CD4-positive, alpha-beta T cell (primary cell): ENCODE measurements at regions not wholly inside any gene's neighbourhood (a gene's known extent, or its start where the extent isn't known, plus 50 kb on each side); places are given as distances from the start of the nearest gene placed in this dataset.

Experiments used
- ATAC-seq: fragments of 200-7000 bp; cut with Tn5 transposase; one replicate; pipeline ENCODE4 v1.10.0; 2022; ENCODE audit warnings: mild to moderate bottlenecking; ENCODE audit not compliant: poor library complexity
- CTCF ChIA-PET: fragments of 350-600 bp; sonication (Branson Sonifier 250); formaldehyde crosslinking; loops from one replicate; lab custom pipeline; 2021; ENCODE audit warnings: antibody characterized with exemption, inconsistent platforms; lab: Charles Lee
- POLR2A ChIA-PET: fragments of 350-600 bp; sonication (Branson Sonifier 250); formaldehyde crosslinking; loops from one replicate; lab custom pipeline; 2021; ENCODE audit warnings: antibody characterized with exemption, inconsistent platforms; lab: Charles Lee
- DNase-seq, 14 experiments: peaks; one replicate each; pipeline ENCODE4 v3.0.0-alpha.2; 2013 to 2020; ENCODE audit warnings: mixed read lengths in 2 of 14
- H3K27ac ChIP-seq, 2 donors: one replicate each; pipeline versions ENCODE4 v1.5.1 to v1.7.0; 2013; ENCODE audit warnings: low read length in 2 of 2, low read depth in 1 of 2, mild to moderate bottlenecking in 1 of 2
- H3K27me3 ChIP-seq, 2 experiments: 1 replicate in 1 of 2; 2 replicates in 1 of 2; pipeline versions ENCODE4 v1.6.1 to v1.7.0; 2013; ENCODE audit warnings: low read length in 2 of 2, control low read depth in 1 of 2, mild to moderate bottlenecking in 1 of 2, moderate library complexity in 1 of 2; ENCODE audit not compliant: insufficient read depth in 2 of 2, control insufficient read depth in 1 of 2
- H3K36me3 ChIP-seq: one replicate; pipeline ENCODE4 v1.6.1; 2013; ENCODE audit warnings: low read length, control low read depth; ENCODE audit not compliant: insufficient read depth
- H3K4me1 ChIP-seq: one replicate; pipeline ENCODE4 v1.6.1; 2013; ENCODE audit warnings: low read length, control low read depth; ENCODE audit not compliant: insufficient read depth
- H3K4me3 ChIP-seq: one replicate; pipeline ENCODE4 v1.5.1; 2013; ENCODE audit warnings: mild to moderate bottlenecking, low read length, moderate library complexity
- H3K9me3 ChIP-seq, 2 experiments: 1 replicate in 1 of 2; 2 replicates in 1 of 2; pipeline versions ENCODE4 v1.6.1 to v1.7.0; 2013; ENCODE audit warnings: low read length in 2 of 2, mild to moderate bottlenecking in 2 of 2, control low read depth in 1 of 2, moderate library complexity in 1 of 2; ENCODE audit not compliant: control insufficient read depth in 1 of 2, insufficient read depth in 1 of 2
- H3K27ac Mint-ChIP-seq: one replicate; pipeline ENCODE4 v1.8.0; 2020; ENCODE audit warnings: mixed read lengths
- H3K27me3 Mint-ChIP-seq: one replicate; pipeline ENCODE4 v1.8.0; 2021; ENCODE audit warnings: mixed read lengths
- H3K36me3 Mint-ChIP-seq: one replicate; pipeline ENCODE4 v1.8.0; 2021; ENCODE audit warnings: low read depth, mixed read lengths
- H3K4me1 Mint-ChIP-seq: one replicate; pipeline ENCODE4 v1.8.0; 2021; ENCODE audit warnings: low read depth, mixed read lengths
- H3K4me3 Mint-ChIP-seq: one replicate; pipeline ENCODE4 v1.8.0; 2020; ENCODE audit warnings: mild to moderate bottlenecking, mixed read lengths
- H3K9me3 Mint-ChIP-seq: one replicate; pipeline ENCODE4 v1.8.0; 2020; ENCODE audit warnings: mixed read lengths
- intact Hi-C, 2 experiments: fragments of 100-400 bp; cut with DNase I in 1 of 2; cut with micrococcal nuclease in 1 of 2; formaldehyde crosslinking; loops; one replicate each; pipeline versions ENCODE4 v1.15.1 to v1.9.0; 2023 to 2025; cut with DNase I, micrococcal nuclease
- TF ChIP-seq, protein P1 (sequence below): fragments of 200-600 bp; IDR thresholded peaks from one replicate; pipeline ENCODE4 v1.8.0; 2022; ENCODE audit warnings: antibody characterized with exemption, mild to moderate bottlenecking

- ChIA-PET POLR2A (no interaction called here), CTCF (no interaction called here)
- intact Hi-C loops: no loop called here
- Mint-ChIP-seq H3K4me3 (no peak overlapping the region), H3K9me3 (no peaks in the 10 kb centered on the region), H3K27ac (no peak overlapping the region), H3K4me1 (no peaks in the 10 kb centered on the region), H3K27me3 (no peaks in the 10 kb centered on the region), H3K36me3 (no peaks in the 10 kb centered on the region)
- Histone ChIP-seq H3K4me3 (no peak overlapping the region), H3K9me3 (peaks cover 0 to 9% of the 10 kb centered on the region in 2 experiments), H3K36me3 (no peaks in the 10 kb centered on the region), H3K4me1 (no peaks in the 10 kb centered on the region), H3K27me3 (no peaks in the 10 kb centered on the region), H3K27ac (no peak overlapping the region)
- TF ChIP-seq, protein P1, sequence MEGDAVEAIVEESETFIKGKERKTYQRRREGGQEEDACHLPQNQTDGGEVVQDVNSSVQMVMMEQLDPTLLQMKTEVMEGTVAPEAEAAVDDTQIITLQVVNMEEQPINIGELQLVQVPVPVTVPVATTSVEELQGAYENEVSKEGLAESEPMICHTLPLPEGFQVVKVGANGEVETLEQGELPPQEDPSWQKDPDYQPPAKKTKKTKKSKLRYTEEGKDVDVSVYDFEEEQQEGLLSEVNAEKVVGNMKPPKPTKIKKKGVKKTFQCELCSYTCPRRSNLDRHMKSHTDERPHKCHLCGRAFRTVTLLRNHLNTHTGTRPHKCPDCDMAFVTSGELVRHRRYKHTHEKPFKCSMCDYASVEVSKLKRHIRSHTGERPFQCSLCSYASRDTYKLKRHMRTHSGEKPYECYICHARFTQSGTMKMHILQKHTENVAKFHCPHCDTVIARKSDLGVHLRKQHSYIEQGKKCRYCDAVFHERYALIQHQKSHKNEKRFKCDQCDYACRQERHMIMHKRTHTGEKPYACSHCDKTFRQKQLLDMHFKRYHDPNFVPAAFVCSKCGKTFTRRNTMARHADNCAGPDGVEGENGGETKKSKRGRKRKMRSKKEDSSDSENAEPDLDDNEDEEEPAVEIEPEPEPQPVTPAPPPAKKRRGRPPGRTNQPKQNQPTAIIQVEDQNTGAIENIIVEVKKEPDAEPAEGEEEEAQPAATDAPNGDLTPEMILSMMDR: no peak
- no peak for DNase-seq
- no peak for ATAC-seq
Observed at GRCh38 chr2:156046900-156047299, 285.6 kb downstream of the NR4A2 start.

GRCh38 chr2:156042895-156043294 is 289.6 kb downstream of the NR4A2 start:
- H3K27ac Mint-ChIP-seq: no peak overlapping the region
- intact Hi-C loops: no loop called here
- Histone ChIP-seq H3K27ac (no peak overlapping the region), H3K4me1 (no peaks in the 10 kb centered on the region), H3K27me3 (no peaks in the 10 kb centered on the region), H3K4me3 (no peak overlapping the region), H3K36me3 (no peaks in the 10 kb centered on the region), H3K9me3 (peaks cover 0 to 7% of the 10 kb centered on the region in 2 experiments)
- H3K4me3 Mint-ChIP-seq: no peak overlapping the region
- H3K9me3 Mint-ChIP-seq: no peaks in the 10 kb centered on the region
- no peak for DNase-seq
- no peaks in the 10 kb centered on the region for H3K27me3 Mint-ChIP-seq
- CTCF ChIA-PET: no interaction called here
- ATAC-seq: no peak
- H3K4me1 Mint-ChIP-seq: no peaks in the 10 kb centered on the region
- TF ChIP-seq, protein P1: no peak
- no peaks in the 10 kb centered on the region for H3K36me3 Mint-ChIP-seq
- POLR2A ChIA-PET: no interaction called here

DNA sequence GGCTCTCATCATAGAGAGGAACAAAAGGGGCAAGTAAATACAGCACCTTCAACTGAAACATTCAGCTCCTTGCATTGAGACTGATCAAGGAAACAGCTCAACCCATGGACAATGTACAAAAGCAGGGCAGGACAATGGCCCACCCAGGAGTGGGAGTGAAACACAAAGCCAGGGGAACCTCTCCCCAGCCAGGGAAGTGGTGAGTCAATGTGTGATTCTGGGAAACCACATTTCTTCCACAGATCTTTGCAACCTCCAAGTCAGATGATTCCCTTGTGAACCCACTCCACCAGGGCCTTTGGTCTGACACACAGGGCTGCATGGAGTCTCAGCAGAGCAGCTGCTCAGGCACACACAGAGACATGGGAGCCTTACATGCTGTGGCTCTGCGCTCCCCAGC is 294.5 kb downstream of the NR4A2 start:
- H3K27ac Mint-ChIP-seq: no peak overlapping the region
- no peaks in the 10 kb centered on the region for H3K27me3 Mint-ChIP-seq
- no peaks in the 10 kb centered on the region for H3K9me3 Mint-ChIP-seq
- ChIA-PET CTCF (no interaction called here), POLR2A (no interaction called here)
- no peaks in the 10 kb centered on the region for H3K36me3 Mint-ChIP-seq
- H3K27me3 ChIP-seq: no peaks in the 10 kb centered on the region
- DNase-seq: no peak
- ATAC-seq: no peak
- intact Hi-C loops: no loop called here
- H3K36me3 ChIP-seq: no peaks in the 10 kb centered on the region
- H3K4me3 Mint-ChIP-seq: no peak overlapping the region
- H3K27ac ChIP-seq: no peak overlapping the region
- H3K4me1 ChIP-seq: no peaks in the 10 kb centered on the region
- no peaks in the 10 kb centered on the region for H3K4me1 Mint-ChIP-seq
- no peak overlapping the region for H3K4me3 ChIP-seq
- TF ChIP-seq, protein P1: no peak
- H3K9me3 ChIP-seq: no peaks in the 10 kb centered on the region
